ENCODE measurements at regions not wholly inside any gene's neighbourhood (a gene's known extent, or its start where the extent isn't known, plus 50 kb on each side); places are given as distances from the start of the nearest gene placed in this dataset.

DNA sequence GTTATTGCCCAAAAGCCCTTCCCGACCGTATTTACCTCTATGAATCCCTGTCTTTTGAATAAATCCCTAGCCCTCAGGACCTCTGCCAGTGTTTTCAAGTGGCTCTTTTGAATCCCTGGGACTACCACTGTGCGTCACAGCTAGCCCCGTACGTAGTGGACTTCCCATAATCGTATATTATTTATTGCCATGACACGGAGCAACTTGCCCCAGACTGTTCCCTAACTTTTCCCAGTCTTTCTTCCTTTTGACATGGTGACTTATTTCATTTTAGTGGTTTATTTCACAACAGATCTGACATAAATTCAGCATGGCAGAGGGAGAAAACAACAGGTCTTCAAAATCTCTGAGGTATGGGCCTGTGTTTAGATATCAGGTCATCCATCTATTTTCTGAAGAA is 318.6 kb upstream of the KLF6 start:
- Mint-ChIP-seq H3K27me3 (ENCODE audit: low read depth in 2 of 2) (no peaks in the 10 kb centered on the region), H3K4me3 (no peak overlapping the region), H3K9me3 (no peaks in the 10 kb centered on the region), H3K27ac (no peak overlapping the region), H3K4me1 (peaks cover 10 to 14% of the 10 kb centered on the region in 2 donors), H3K36me3 (no peaks in the 10 kb centered on the region)
- no peaks in the 10 kb centered on the region for H3K27me3 ChIP-seq (ENCODE audit: control insufficient read depth, insufficient read depth, low read length)
- intact Hi-C loops (cut with micrococcal nuclease): no loop called here
- peaks cover 3% of the 10 kb centered on the region for H3K4me1 ChIP-seq (ENCODE audit: control insufficient read depth, insufficient read depth, low read length)
- TF ChIP-seq, protein P1, sequence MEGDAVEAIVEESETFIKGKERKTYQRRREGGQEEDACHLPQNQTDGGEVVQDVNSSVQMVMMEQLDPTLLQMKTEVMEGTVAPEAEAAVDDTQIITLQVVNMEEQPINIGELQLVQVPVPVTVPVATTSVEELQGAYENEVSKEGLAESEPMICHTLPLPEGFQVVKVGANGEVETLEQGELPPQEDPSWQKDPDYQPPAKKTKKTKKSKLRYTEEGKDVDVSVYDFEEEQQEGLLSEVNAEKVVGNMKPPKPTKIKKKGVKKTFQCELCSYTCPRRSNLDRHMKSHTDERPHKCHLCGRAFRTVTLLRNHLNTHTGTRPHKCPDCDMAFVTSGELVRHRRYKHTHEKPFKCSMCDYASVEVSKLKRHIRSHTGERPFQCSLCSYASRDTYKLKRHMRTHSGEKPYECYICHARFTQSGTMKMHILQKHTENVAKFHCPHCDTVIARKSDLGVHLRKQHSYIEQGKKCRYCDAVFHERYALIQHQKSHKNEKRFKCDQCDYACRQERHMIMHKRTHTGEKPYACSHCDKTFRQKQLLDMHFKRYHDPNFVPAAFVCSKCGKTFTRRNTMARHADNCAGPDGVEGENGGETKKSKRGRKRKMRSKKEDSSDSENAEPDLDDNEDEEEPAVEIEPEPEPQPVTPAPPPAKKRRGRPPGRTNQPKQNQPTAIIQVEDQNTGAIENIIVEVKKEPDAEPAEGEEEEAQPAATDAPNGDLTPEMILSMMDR (IDR thresholded peaks at IDR 0.05): no peak
- no peak overlapping the region for H3K27ac ChIP-seq (ENCODE audit: low read length)
- DNase-seq: no peak
- 83% methylated on average over 7 of the region's 7 CpGs for WGBS (ENCODE audit: insufficient coverage)
- H3K4me3 ChIP-seq (ENCODE audit: low read length): no peak overlapping the region
- no peaks in the 10 kb centered on the region for H3K9me3 ChIP-seq (ENCODE audit: control insufficient read depth, insufficient read depth, low read length)
- H3K36me3 ChIP-seq (ENCODE audit: control insufficient read depth, insufficient read depth, low read length): no peaks in the 10 kb centered on the region
- no peak for ATAC-seq

DNA sequence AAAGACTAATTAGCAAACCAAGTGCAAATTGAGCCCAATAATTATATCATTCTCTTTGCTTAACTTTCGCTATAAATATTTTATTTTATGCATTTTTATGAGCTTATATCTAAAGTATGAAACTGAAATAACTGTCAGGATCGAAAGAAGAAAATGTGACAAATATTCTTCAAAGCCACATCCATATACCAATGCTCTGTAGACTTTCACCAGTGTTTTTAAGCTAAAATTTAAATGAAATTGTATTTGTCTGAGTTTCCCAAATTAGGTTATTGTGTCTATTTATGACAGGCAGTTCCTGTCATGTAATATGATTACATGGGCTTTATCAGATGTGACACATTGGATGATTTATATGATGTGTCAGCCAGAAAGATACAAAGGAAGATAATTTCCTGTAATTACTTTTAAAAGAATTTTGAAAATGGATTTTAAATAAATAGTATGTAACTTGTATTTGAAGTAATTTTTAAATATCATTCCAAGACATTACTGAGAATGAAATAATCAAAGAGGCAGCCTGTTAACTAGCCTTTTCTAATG is 317.9 kb upstream of the KLF6 start:
- Histone ChIP-seq H3K36me3 (ENCODE audit: control insufficient read depth, insufficient read depth, low read length) (no peaks in the 10 kb centered on the region), H3K4me1 (ENCODE audit: control insufficient read depth, insufficient read depth, low read length) (peaks cover 3% of the 10 kb centered on the region), H3K27me3 (ENCODE audit: control insufficient read depth, insufficient read depth, low read length) (no peaks in the 10 kb centered on the region), H3K9me3 (ENCODE audit: control insufficient read depth, insufficient read depth, low read length) (no peaks in the 10 kb centered on the region), H3K4me3 (ENCODE audit: low read length) (no peak overlapping the region), H3K27ac (ENCODE audit: low read length) (no peak overlapping the region)
- peaks cover 10 to 14% of the 10 kb centered on the region in 2 donors for H3K4me1 Mint-ChIP-seq
- H3K27me3 Mint-ChIP-seq (ENCODE audit: low read depth in 2 of 2): peaks cover 0 to 2% of the 10 kb centered on the region in 2 donors
- TF ChIP-seq, protein P1 (IDR thresholded peaks at IDR 0.05): no peak
- intact Hi-C loops (cut with micrococcal nuclease): no loop called here
- no peak for ATAC-seq
- DNase-seq: no peak
- no peaks in the 10 kb centered on the region for H3K9me3 Mint-ChIP-seq
- H3K27ac Mint-ChIP-seq: no peak overlapping the region
- WGBS (ENCODE audit: insufficient coverage): no CpG with 5 or more reads among the region's 2 CpGs
- H3K36me3 Mint-ChIP-seq: no peaks in the 10 kb centered on the region
- H3K4me3 Mint-ChIP-seq: no peak overlapping the region

DNA sequence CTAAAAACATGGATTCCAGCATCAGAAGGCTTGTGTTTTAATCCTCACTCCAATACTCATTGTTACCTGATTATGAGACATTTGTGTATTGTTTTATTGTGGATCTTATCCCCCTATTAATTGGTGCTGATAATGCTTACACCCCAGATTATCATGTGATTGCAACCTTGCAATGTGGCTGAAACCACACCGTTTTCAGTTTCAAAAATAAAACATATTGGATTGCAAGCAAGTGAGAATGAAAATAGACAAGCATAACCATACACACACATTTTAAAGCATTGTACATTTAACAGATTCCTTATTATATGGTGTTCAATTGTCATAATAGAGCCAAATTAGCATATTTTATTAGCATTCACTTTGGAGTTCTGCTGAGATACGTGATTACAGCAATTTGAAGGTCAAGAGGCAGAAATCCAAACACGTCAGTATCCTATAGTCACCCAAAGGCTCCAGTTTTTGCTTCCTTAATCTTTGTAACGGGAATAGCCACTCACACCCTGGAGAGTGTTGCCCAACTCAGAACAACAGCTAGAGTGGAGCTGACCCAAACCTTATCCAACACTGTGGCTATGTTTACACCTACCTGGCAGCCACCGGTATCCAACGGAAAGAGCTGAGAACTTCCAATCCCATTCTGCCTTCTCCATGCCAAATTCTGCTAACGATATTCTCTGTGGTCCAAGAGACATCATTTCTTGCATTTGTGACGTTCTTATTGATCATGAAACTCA is 317.1 kb upstream of the KLF6 start:
- H3K9me3 ChIP-seq (ENCODE audit: control insufficient read depth, insufficient read depth, low read length): no peaks in the 10 kb centered on the region

More for the DNA sequence above, 317.1 kb upstream of the KLF6 start:
- ATAC-seq: no peak
- no peaks in the 10 kb centered on the region for H3K27me3 ChIP-seq (ENCODE audit: control insufficient read depth, insufficient read depth, low read length)
- TF ChIP-seq, protein P1 (IDR thresholded peaks at IDR 0.05): no peak
- Mint-ChIP-seq H3K9me3 (no peaks in the 10 kb centered on the region), H3K4me3 (no peak overlapping the region), H3K4me1 (peaks cover 10 to 14% of the 10 kb centered on the region in 2 donors), H3K27me3 (ENCODE audit: low read depth in 2 of 2) (peaks cover 0 to 3% of the 10 kb centered on the region in 2 donors), H3K36me3 (no peaks in the 10 kb centered on the region), H3K27ac (no peak overlapping the region)
- H3K27ac ChIP-seq (ENCODE audit: low read length): no peak overlapping the region
- WGBS (ENCODE audit: insufficient coverage): 94% methylated on average over 7 of the region's 8 CpGs
- no peak for DNase-seq
- H3K4me1 ChIP-seq (ENCODE audit: control insufficient read depth, insufficient read depth, low read length): peaks cover 3% of the 10 kb centered on the region
- H3K4me3 ChIP-seq (ENCODE audit: low read length): no peak overlapping the region
- intact Hi-C loops (cut with micrococcal nuclease): no loop called here
- H3K36me3 ChIP-seq (ENCODE audit: control insufficient read depth, insufficient read depth, low read length): no peaks in the 10 kb centered on the region

Measured in natural killer cell (primary cell).